ENCODE measurements at regions not wholly inside any gene's neighbourhood (a gene's known extent, or its start where the extent isn't known, plus 50 kb on each side); places are given as distances from the start of the nearest gene placed in this dataset.
A peak's percentile ranks its signal among the peaks of the same experiment; 100 is the strongest.

DNA sequence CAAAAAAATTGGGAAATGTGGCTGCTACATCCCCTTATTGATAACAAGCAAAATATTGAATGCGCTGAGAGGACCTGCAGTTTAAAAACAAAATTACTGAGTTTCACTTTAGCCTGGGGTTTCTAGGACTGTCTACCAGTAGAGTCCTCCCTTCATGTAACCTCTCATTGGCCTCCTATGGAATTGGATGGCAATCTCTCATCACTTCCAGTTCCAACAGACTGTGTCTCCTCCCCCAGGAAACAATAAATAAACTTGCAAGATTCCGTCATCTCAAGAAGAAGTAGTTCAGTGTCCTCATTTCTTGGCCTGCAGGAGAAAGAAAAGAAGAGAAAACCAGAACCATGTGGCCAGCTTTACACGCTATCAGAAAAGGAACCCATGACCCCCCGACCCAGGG is 123.8 kb downstream of the TLE3 start:
- no peak for DNase-seq

DNA sequence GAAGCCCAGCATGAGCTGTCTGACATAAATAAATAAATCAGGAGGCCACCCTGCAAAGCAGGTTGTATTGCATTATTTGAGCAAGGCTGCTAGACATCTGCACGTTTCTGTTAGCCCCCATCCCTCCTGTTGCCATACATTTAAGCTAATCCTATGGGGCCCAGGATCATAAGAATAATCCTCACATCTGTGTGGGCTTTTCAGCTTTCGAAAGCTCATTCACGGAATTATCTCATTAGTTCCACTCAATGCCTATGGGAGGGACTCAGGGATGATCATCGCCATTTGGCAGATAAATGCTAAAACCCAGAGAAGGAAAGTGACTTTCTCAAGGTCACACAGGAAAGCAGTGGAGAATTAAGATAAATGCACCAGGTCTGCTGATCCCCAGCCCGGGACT is 123.4 kb downstream of the TLE3 start:
- no peak for DNase-seq

DNA sequence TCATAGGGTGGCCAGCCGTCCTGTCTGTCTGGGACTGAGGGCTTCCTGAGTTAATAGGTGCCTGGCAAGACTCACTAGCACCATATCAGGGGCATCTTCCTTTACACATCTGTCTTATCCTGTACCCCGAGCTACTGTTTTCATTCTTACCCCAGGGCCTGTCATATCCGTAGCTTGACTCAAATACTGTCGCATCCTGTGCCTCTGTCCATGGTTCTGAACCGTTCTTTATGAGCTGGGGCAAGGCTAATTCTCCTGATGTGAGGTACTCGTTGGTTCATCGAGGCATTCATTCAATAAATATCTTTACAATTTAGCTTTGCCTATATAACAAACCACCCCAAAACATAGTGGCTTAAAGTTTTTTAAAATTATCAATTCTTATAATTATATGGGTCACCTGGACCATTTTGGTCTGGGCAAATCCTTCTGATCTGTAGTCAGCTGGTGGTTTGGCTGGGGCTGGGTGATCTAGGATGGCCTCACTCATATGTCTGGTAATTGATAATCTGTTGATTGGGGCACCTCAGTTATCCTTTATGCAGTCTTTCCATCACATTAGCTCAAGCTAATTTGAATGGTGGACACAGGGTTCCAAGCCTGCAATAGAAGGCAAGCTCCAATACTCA is 121.2 kb downstream of the TLE3 start:
- DNase-seq = peak; percentile 46

DNA sequence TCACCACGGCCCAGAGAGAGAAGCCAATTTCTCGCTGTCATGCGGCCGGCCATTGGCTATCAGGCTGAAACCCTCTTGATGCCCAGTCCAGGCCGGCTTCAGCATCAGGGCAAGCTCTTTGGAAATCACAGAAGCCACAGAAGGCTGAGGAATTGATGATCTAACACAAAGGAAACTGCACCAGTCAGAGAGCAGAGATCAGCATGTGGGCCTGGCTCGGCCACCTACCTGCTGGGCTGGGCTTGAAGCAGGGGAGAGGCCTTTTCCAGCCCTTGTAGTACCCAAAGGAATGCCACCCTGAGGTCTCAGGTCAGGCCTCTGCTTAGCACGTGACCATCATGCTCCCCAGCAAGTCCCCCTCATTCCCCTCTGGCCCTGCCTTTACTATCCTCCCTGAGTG is 119.1 kb downstream of the TLE3 start:
- DNase-seq = no peak

DNA sequence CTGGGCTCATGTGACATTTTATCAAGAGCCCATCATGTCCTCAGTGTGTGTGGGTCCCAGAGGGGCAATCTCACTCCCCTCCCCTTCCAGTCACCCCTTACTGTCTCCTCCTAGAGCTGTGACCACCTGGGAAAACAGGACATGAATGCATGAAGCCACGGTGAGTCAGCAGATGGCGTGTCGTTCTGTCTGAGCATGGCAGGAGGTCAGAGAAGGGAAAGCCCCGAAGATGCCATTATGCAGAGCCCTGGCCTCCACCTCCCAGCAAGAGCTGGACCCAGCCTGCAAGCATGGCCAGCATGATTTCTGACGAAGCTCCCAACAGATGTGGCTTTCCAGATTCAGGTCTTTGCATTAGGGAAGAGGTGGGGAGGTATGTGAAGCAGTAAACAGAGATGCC is 118.5 kb downstream of the TLE3 start:
- DNase-seq = no peak

DNA sequence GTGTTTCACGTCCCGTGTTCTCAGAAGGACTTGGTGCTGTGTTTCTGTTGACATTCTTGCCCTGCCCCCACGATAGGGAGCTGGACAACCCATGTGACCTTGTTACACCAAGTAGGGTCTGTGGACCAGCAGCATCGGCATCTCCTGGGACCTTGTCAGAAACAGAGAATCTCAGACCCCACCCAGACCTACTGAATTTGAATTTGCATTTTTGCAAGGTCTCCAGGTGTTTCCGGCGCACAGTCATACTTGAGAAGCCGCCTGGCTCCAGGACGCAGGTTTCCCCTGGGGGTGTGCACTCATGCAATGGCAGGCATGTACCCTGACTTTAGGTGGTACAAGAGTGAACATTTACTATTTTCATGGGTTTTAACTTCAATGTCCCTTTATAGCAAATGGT is 117.9 kb downstream of the TLE3 start:
- DNase-seq = no peak

DNA sequence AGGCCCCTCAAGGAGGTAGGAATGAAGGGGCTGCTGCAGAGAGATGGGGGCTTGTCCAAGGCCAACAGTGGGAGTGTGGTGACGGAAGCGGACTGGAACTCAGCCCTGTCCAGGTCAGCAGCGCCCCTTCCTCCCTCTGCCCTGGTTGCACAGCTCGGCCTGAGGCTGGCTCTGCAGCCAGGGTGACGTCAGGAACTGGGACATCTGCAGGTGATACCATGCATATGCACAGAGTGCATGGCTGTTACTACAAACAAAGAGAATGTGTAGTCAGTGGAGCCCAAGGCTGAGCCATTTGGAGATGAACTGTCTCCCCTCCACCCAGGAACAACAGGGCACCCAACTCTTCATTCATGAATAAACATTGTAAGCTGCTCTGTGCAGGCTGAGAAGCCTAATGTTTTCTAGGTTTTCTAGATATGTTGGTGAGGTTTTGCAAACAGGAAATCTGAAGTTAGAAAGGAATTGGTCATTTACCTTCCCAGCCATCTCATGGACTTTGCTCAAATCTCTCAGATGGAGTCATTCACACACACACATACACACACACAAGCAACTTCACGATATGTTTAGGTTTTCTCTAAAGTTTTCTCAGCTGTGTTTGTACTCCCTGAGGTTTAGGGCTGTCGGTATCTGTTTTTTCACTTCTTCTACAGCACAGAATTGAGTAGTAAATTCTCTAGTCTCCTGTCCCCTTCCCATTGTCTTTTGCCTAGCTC is 117.2 kb downstream of the TLE3 start:
- no peak for DNase-seq

DNA sequence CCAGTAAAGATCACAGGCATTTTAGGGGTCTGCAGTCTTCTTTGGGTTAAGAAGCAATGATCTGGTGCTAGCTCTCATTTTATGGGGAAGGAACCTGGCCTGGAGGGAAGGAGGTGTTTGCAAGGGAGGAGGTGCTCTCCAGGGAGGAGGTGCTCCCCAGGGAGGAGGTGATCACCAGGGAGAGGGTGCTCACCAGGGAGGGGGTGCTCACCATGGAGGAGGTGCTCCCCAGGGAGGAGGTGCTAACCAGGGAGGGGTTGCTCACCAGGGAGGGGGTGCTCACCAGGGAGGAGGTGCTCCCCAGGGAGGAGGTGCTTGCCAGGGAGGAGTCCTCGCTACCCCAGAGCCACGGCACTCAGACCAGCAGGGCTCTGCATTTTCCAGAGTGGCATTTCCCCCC is 115.7 kb downstream of the TLE3 start:
- no peak for DNase-seq

DNA sequence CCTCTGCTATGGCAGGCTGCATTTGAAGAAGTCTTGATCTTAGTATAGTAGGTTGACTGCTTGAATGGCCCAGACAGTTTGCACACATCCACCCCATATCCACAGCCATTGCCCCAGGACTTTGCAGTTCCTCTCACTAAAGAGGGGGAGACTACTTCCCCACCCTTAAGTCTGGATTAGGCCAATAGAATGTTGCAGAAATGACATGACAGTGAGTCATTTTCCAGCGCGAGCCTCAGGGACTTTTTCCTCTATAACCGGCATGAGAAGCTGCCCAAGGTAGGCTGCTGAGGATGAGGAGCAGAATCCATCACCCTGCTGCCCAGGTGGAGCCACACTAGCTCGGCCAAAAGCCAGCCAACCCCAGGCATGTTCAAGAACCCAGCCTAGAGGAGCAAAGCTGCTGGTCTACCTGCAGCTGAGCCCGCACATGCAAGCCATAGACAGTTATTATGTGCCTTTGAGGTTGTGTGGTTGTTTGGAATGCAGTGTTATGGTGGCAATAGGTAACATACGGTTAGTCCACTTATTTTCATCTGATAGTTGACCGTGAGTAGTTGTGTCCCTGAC is 113.9 kb downstream of the TLE3 start:
- DNase-seq = no peak

DNA sequence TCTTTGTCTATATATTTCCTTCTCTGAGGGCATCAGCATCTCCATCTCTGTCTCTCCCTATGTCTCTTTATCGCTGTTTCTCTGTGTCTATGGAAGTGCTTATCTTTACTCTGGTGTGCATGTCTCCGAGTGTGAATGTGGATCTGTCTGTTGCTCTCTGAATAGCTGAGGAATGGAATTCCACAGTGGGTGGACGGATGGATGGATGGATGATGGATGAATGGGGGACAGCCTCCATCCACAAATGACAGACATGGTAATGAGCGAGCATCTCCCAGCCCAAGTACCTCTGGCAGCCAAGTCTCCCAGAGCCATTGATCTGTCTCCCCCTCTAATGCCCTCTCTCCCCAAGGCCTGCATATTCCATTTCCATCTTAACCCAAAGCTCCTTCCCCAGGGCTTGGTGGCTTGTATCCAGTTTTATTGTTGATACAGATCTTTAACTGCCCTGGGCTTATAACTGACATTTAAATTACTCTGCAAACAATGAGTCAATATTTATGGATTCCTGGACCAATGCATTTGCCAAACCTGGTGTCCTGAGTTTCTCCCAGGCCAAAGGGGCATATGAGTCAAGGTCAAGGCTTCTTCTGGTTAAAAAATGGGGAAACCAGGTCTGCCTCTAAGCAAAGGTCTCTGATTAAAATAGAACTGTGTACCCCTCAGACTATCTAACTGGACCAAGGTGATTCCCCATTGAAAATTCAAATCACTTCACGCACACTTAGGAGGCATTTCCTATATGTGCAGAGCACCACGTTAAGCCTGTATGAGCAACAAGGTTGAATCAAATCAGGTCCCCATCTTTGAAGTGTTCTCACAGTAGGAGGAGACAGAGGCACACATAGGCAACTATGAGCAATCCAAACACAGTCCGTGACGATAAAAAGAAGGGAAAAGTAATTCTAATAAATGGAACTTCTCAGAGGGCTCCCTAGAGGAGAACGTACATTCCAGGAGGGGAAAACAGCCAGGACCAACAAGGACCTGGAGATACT is 109.9 kb downstream of the TLE3 start:
- no peak for DNase-seq

DNA sequence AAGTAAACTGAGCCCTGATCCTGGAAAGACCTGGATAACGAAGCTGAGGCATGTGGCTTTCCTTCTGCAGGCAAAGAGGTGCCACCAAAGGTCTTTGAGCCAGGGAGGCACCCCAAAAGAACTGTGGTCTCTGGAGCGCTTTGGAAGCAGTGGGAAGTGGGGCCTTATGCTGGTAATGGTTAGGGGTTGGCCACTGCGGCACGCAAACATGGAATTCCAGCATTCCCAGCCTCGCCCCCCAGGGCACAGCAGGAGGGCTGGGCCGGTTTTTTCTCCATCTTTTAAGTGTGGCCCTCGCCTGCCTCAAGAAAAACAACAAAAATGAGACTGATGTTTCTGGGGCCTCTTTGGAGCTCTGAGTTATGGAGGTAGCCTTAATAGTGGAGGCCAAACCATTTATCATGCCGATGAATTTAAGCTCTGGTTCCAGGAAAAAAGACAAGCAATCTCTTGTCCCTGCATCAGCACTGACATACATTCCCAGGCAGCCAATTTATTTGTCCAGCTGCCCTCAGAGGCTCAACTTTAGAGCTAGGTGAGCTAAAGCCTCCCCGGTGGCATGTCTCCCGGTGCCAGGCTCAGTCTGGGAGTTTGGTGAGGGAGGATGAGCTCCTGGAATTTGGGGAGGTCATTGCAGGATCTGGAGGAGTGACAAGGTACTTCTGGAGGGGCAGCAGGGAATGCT is 109.0 kb downstream of the TLE3 start:
- no peak for DNase-seq

DNA sequence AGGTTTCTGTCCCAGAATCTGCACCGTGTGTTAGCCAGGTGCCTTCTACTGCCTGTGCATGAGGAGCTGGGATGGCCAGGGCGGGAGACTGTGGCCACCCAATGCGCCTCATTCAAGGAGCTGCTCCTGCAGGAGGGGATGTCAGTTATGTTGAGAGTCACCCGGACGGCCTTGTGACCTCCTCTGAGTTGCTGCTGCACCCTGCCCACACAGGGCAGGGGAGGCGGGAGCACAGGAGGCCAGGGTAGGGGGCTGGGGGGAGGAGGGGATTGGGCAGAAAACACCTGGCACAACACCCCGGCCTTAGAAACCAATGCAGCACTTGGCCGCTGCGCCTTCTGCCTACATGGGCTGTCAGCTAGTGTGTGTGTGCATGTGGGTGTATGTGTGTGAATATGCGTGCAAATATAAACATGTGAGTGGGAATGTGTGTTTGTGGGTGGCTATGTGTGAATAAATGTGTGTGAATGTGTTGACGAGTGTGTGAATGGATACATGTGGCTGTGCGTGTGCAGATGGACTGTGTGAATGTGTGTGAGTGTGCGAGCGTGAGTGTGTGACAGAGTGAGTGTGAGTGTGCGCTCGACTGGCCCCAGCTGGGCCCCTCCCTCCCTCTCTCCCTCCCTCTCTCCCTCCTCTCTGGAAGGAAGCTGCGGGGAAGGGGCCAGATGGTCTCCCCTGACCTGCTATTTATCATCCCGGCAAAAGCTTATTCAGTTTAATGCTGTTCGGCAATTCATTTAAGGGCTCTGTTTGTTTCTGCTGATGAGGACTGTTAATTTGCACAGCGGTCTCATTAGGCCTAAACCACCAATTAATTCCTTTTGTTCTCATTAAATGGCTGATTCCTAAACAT is 106.9 kb downstream of the TLE3 start:
- no peak for DNase-seq

DNA sequence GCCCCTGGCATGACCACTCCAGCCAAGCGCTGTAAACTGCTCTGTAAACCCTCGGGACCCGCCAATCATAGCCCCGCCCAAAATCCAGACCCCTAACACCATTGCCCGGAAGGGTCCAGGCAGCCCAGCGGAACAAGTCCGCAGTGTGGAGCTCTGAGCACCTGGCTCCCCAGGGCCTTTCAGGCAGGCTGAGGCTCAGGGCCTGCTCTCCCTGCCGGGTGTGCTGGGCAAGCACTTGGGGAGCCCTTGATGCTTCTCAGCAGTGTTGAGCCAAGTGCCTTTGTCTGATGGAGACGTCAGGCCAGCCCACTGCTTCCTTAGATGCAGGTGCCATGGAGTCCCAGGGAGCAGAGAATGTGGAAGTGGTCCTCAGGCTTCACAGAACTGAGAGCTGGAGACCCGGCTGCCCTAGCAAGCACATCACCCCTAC is 106.2 kb downstream of the TLE3 start:
- no peak for DNase-seq

DNA sequence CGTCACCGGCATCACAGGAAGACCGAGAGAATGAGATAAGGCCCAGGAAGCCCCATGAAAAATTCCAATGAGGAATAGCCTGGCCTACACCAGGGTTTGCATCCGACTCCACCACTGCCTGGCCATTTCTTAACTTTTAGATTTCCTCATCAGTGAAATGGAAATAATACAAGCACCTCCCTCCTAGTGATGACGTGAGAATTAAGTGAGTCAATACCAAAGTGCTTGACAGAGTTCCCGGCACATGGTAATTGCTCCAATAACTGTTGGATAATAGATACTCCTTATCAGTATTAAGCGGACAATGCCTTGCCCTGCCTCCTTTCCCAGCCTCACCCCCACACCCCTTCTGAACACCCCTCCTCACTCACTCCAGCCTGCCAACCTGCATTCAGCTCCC is 105.4 kb downstream of the TLE3 start:
- no peak for DNase-seq

DNA sequence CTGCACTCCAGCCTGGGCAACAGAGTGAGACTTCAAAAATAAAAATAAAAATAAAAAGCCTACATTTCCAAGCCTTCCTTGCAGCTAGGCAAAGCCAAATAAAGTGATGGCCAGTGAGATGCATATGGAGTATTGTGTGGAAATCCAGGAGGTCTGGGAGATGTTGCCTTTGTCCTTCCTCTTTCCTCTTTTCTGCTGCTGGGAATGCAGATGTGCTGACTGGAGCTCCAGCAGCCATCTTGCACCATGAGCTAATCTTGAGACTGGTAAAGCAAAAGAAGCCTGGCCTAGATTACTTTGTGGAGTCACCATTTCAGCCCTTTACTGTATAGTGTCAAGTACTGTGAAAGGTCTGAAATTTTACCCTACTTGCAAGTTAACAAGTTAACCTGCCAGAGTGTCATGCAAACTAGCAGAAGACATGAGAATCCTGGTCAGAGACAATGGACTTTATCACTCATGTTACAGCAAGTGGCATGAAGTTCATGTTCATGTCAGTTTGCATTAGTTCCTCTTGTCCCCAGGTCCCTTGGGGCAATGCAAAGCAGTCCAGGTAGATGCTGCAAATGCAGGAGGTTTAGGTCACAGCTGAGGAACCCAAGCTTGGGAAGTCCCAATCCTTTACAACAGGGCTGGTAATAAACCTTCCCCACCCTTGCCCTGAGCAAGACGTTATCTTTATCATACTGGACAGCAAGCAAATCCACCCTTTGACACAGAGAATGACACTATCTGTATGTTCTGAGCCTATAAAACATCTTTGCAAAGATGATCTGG is 103.1 kb downstream of the TLE3 start:
- no peak for DNase-seq

DNA sequence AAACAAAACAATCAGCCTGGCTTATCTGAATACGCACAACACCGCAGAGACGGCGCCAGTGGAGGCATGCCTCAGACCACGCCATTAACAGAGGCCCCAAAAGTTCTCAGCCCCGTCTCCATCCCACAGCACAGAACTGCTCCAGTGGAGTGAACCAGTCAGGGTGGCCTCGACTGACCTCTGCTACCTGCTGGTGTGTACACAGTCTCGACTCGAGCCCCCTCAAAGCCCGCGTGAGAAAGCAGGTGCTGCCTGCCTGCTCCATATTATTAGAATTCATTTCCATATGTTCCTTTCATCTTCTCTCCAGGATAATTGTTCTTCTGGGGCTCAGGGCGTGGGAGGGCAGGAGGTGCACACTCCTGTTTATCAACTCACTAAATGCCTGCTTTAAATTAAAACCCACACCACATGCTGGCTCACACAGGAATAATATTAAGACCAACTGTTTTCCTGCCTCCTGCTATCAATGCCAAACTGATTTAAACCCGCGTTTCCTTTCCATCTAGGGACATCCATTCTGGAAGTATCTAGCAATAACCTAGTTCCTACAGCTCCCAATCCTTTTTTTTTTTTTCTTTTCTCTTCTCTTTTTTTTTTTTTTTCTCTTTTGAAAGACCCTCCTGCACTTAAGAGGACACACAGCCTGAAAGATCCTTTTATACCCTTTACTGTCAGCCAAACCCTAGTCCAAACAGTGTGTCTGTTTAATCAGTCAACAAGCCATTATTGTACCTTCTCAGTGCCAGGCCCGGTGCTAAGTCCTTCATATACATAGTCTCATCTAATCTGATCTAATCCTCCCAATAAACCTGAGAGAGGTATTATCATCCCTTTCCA is 101.2 kb downstream of the TLE3 start:
- no peak for DNase-seq

DNA sequence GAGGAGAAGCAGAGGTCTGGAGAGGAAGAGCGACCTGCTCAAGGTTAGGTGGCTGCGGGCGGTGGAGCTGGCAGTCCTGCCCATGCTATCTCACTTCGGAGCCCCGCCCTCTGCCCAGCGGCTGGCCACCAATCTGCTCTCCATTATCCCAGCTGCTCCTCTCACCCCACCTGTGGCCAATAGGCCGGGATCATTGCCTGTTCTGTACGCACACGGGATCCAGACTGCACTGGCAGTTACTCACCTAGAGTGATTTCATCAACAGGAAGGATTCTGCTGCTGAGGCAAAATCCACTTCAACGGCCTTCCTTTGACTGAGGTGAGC is 100.6 kb downstream of the TLE3 start:
- DNase-seq = no peak

Data from activated naive CD4-positive, alpha-beta T cell treated with anti-CD3 and anti-CD28 coated beads, Interleukin-2, amount 50 U/mL, for 16 hours (primary cell).